ENCODE measurements at regions not wholly inside any gene's neighbourhood (a gene's known extent, or its start where the extent isn't known, plus 50 kb on each side); places are given as distances from the start of the nearest gene placed in this dataset.

GRCh38 chr3:76943671-76944070 is 96.2 kb upstream of the ROBO2 start:
- no peak overlapping the region for H3K4me2 ChIP-seq (ENCODE audit: insufficient read depth in 1 of 2, low read depth in 2 of 2, low read length in 2 of 2)
- no peak overlapping the region for H2BK120ac ChIP-seq (replicated peaks; ENCODE audit: low read depth, low read length)
- H4K20me1 ChIP-seq (replicated peaks in 1 of 2; ENCODE audit: control insufficient read depth in 1 of 2, insufficient read depth in 2 of 2, low read length in 2 of 2): no peaks in the 10 kb centered on the region
- no peak overlapping the region for H2AK5ac ChIP-seq (ENCODE audit: low read depth, low read length)
- H3K27me3 ChIP-seq (replicated peaks in 1 of 4; ENCODE audit: control insufficient read depth in 3 of 4, extremely low read depth in 1 of 4, insufficient read depth in 3 of 4, low read length in 3 of 4): no peaks in the 10 kb centered on the region
- no peak overlapping the region for H4K8ac ChIP-seq (ENCODE audit: extremely low read depth, insufficient read depth, low read length)
- no peak overlapping the region for H3K56ac ChIP-seq (replicated peaks; ENCODE audit: insufficient read length, low read depth, low read length)
- no peak overlapping the region for H3K14ac ChIP-seq (ENCODE audit: insufficient read length)
- H3K9ac ChIP-seq (replicated peaks in 1 of 4; ENCODE audit: extremely low read depth in 1 of 4, low read depth in 3 of 4, low read length in 3 of 4): no peak overlapping the region
- H3K23ac ChIP-seq (ENCODE audit: insufficient read length): no peak overlapping the region
- no peak overlapping the region for H3K4me3 ChIP-seq (ENCODE audit: extremely low read depth in 1 of 4, insufficient read depth in 2 of 4, low read depth in 3 of 4, low read length in 4 of 4)
- FAIRE-seq (no peak), DNase-seq (ENCODE audit: low read depth in 1 of 2, low spot score in 2 of 2) (no peak)
- H3K27ac ChIP-seq (ENCODE audit: low read depth, low read length): no peak overlapping the region
- no peaks in the 10 kb centered on the region for H3K79me2 ChIP-seq (ENCODE audit: control insufficient read depth in 1 of 2, insufficient read depth in 2 of 2, low read length in 2 of 2)
- ChIA-PET CTCF (ENCODE audit: partially characterized antibody) (no interaction called here), POLR2A (ENCODE audit: partially characterized antibody) (no interaction called here)
- no peak overlapping the region for H2BK15ac ChIP-seq (ENCODE audit: low read length)
- H3K4ac ChIP-seq (replicated peaks; ENCODE audit: insufficient read length, low read depth, low read length): no peak overlapping the region
- H4K91ac ChIP-seq (replicated peaks; ENCODE audit: insufficient read length, low read length): no peak overlapping the region
- H2AFZ ChIP-seq (ENCODE audit: low read length): no peak overlapping the region
- H2BK20ac ChIP-seq (ENCODE audit: low read length): no peak overlapping the region
- no peak overlapping the region for H2BK12ac ChIP-seq (ENCODE audit: low read depth, low read length)
- no peaks in the 10 kb centered on the region for H3K36me3 ChIP-seq (ENCODE audit: control insufficient read depth in 2 of 4, insufficient read depth in 4 of 4, low read length in 3 of 4)
- H3K9me3 ChIP-seq (ENCODE audit: insufficient read depth in 2 of 2, low read depth in 1 of 2, low read length in 1 of 2): no peaks in the 10 kb centered on the region
- H3K79me1 ChIP-seq (ENCODE audit: low read depth, low read length): no peaks in the 10 kb centered on the region
- peaks cover 0 to 2% (median 0%) of the 10 kb centered on the region in 4 experiments; a peak in 2 of 7 replicates for H3K4me1 ChIP-seq (replicated peaks in 1 of 4; ENCODE audit: control insufficient read depth in 3 of 4, insufficient read depth in 4 of 4, low read length in 3 of 4)
- TF ChIP-seq FOSL1 (IDR thresholded peaks at IDR 0.05; ENCODE audit: insufficient read depth, low read depth, low read length) (no peak), EGR1 (IDR thresholded peaks at IDR 0.05; ENCODE audit: borderline replicate concordance, low read depth, low read length) (no peak), SAP30 (IDR thresholded peaks at IDR 0.05; ENCODE audit: insufficient read depth, insufficient replicate concordance, low read length) (no peak), USF2 (IDR thresholded peaks at IDR 0.05; ENCODE audit: low read length) (no peak), SUZ12 (IDR thresholded peaks at IDR 0.05; ENCODE audit: low read length) (no peak)
- H3K23me2 ChIP-seq (ENCODE audit: low read depth, low read length): no peaks in the 10 kb centered on the region
- no peak overlapping the region for H3K18ac ChIP-seq (ENCODE audit: extremely low read depth, low read length)
- 78% methylated on average over 3 of the region's 3 CpGs; no CpG with 5 or more reads in 1 of the 2 experiments for WGBS, 2 experiments (ENCODE audit: extremely low coverage in 1 of 2, insufficient coverage in 1 of 2, insufficient read length in 1 of 2, insufficient replicate concordance in 2 of 2, low coverage in 1 of 2, low lambda C conversion rate in 2 of 2, missing lambda C conversion rate in 1 of 2)
- H2BK5ac ChIP-seq (ENCODE audit: low read depth, low read length): no peak overlapping the region
- no peak overlapping the region for H4K5ac ChIP-seq (ENCODE audit: insufficient read length, low read depth, low read length)

Data from H1 (cell line).